AG09309 (cell line): ENCODE measurements at regions not wholly inside any gene's neighbourhood (a gene's known extent, or its start where the extent isn't known, plus 50 kb on each side); places are given as distances from the start of the nearest gene placed in this dataset.

Experiments
- DNase-seq: peaks from one replicate; pipeline ENCODE4 v3.0.0-alpha.2; 2010; ENCODE audit warnings: low read depth
- H3K4me3 ChIP-seq: 2 replicates; pipeline ENCODE4 v1.5.1; 2011; ENCODE audit warnings: mild to moderate bottlenecking, low read depth, low read length, moderate library complexity; ENCODE audit not compliant: control insufficient read depth
- TF ChIP-seq, protein P1 (sequence below): IDR thresholded peaks from 2 replicates; pipeline ENCODE4 v1.5.1; 2011; ENCODE audit warnings: mild to moderate bottlenecking, low read depth, low read length, inconsistent platforms; ENCODE audit not compliant: insufficient read depth, control insufficient read depth; ENCODE audit errors: missing control alignments

DNA sequence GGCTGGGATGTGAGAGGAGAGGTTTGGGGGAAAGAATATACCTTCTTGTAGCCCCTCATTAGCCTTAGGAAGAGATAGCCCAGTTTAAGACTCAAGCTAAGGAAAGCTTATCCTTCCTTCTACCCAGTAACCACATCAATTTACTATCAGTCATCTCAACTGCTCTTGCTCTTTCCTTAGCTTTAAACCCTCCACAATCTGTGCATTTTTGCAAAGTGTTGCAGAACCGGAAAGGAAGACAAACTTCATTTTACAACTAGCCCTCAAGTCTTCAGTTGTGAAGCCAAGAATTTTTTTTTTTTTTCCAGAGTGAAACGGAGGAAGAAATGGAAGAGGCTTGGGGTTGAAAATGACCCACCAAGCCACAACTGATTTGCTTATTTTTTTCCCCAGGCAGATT lies 137.0 kb upstream of the LMO4 start:
- TF ChIP-seq, protein P1, sequence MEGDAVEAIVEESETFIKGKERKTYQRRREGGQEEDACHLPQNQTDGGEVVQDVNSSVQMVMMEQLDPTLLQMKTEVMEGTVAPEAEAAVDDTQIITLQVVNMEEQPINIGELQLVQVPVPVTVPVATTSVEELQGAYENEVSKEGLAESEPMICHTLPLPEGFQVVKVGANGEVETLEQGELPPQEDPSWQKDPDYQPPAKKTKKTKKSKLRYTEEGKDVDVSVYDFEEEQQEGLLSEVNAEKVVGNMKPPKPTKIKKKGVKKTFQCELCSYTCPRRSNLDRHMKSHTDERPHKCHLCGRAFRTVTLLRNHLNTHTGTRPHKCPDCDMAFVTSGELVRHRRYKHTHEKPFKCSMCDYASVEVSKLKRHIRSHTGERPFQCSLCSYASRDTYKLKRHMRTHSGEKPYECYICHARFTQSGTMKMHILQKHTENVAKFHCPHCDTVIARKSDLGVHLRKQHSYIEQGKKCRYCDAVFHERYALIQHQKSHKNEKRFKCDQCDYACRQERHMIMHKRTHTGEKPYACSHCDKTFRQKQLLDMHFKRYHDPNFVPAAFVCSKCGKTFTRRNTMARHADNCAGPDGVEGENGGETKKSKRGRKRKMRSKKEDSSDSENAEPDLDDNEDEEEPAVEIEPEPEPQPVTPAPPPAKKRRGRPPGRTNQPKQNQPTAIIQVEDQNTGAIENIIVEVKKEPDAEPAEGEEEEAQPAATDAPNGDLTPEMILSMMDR = no peak
- no peak for DNase-seq
- no peak overlapping the region for H3K4me3 ChIP-seq

DNA sequence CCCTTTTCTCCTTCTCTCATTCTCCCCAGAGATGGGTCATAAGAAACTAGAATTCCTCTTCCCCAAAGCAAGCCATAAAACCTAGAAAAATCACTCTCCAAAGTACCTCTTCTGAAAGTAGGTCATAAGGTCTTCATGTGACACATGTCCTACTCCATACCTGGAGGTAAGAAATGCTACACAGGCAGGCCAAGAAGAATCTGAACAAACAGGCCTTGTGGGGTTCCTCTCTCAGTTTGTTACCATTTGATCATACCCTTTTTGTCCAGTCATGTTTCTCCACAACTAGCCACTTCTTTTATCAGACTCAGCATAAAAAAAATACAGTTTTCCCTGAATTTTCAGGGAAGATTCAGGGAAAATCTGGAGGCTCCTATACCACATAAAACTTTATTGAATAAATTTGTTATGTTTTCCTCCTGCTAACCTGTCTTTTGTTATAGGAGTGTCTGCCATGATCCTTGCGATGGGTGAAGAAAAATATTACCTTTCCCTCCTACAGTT lies 134.4 kb upstream of the LMO4 start:
- no peak overlapping the region for H3K4me3 ChIP-seq
- TF ChIP-seq, protein P1 = no peak
- no peak for DNase-seq

DNA sequence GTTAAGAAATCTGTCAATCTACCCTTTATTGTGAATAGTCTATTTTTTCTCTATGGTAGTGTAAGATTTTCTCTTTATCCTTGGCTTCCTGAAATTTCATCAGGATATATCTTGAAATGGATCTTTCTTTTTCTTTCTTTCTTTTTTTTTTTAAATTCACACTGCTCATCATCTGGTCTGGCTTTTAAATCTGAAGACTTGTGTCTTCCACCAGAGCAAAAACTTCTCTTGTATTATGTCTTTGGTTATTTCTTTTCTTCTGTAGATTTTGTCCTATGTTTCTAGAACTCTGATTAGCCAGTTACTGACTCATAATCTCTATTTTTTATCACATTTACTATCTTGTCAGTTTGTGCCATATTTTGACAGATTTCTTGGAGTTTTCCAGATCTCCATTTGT lies 133.8 kb upstream of the LMO4 start:
- DNase-seq = no peak
- H3K4me3 ChIP-seq = no peak overlapping the region
- TF ChIP-seq, protein P1 = no peak

DNA sequence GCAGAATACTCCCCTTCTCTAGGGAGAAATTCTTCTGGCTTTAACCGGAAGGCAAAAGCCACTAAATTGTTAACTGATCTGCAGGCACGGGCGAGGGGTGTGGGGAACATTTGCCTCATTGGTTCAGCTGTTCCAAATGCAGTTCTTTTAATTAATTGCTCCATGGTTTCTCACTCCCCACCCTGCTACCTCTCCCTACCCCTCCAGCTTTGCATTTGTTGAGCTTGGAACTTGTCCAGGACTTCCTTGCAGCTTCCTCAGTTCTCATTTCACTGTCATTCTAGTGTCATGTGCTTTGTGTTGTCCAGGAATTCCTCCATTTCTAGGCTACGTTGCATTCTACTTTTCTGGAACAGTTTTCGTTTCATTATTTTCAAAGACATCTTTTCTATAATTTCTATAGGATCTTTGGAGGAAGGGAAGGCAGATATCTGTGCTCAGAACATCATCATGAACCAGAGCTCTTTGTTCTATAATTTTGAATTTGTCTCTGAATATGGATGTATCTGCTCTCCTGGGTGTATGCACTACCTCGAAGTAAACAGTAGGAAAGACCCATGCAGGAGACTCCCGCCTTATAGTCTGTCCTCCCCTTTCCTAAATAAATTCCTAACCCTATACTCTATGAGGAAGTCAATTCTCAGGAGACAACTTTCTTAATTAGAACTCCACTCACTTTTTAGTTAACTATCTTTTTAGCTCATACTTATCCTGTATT lies 132.4 kb upstream of the LMO4 start:
- DNase-seq = no peak
- TF ChIP-seq, protein P1 = no peak
- H3K4me3 ChIP-seq = no peak overlapping the region

DNA sequence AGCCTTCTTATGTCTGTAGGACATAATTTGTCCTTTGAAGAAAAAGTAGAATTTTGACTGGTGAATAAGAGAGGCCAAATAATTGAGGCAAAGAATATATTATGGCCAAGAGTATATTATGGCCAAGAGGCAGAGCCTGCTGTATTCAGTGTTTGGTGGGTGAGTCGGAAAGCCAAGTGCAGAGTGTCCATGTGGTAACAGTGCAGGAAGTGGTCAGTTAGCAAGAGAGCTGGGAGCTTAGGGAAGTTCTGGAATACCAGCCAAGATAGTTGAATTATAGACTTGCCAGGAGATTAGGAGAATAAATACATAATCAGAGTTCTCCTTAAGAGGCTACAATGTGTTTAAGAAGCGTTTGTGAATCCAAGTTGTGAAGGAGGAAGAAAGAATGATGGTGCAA lies 131.5 kb upstream of the LMO4 start:
- no peak for DNase-seq
- H3K4me3 ChIP-seq = no peak overlapping the region
- TF ChIP-seq, protein P1 = no peak

DNA sequence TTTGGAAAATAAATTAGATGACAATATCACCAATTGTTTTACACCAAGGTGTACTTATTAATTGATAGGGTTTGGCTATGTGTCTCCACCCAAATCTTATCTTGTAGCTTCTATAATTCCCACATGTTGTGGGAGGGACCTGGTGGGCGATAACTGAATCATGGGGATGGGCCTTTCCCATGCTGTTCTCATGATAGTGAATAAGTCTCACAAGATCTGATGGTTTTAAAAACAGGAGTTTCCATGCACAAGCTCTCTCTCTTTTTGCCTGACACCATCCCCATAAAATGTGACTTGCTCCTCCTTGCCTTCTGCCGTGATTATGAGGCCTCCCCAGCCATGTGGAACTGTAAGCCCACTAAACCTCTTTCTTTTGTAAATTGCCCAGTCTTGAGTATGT lies 131.0 kb upstream of the LMO4 start:
- DNase-seq = no peak
- no peak overlapping the region for H3K4me3 ChIP-seq
- TF ChIP-seq, protein P1 = no peak
